Lung (tissue), 11 donors: ENCODE measurements at regions not wholly inside any gene's neighbourhood (a gene's known extent, or its start where the extent isn't known, plus 50 kb on each side); places are given as distances from the start of the nearest gene placed in this dataset.

Experiments
- ATAC-seq: fragments of 200-7000 bp; cut with Tn5 transposase; one replicate; pipeline ENCODE4 v1.9.1; 2020; ENCODE audit warnings: moderate number of reproducible peaks; ENCODE audit not compliant: insufficient read depth, low FRiP score
- DNase-seq, 3 donors: peaks; one replicate each; pipeline ENCODE4 v3.0.0-alpha.2; 2013 to 2017
- H3K27ac ChIP-seq, 2 donors: one replicate each; pipeline ENCODE4 v1.5.1; 2013; ENCODE audit warnings: mild to moderate bottlenecking in 2 of 2, moderate library complexity in 2 of 2, control low read depth in 1 of 2, inconsistent platforms in 1 of 2, low read depth in 1 of 2, low read length in 1 of 2
- H3K27me3 ChIP-seq, 3 donors: one replicate each; pipeline ENCODE4 v1.5.1; 2013; ENCODE audit warnings: low read length in 2 of 3; ENCODE audit not compliant: control insufficient read depth in 3 of 3, insufficient read depth in 3 of 3
- H3K36me3 ChIP-seq, 4 donors: one replicate each; pipeline ENCODE4 v1.5.1; 2013; ENCODE audit warnings: low read length in 4 of 4, mild to moderate bottlenecking in 1 of 4, moderate library complexity in 1 of 4; ENCODE audit not compliant: control insufficient read depth in 4 of 4, insufficient read depth in 4 of 4
- H3K4me1 ChIP-seq, 5 donors: one replicate each; pipeline ENCODE4 v1.5.1; 2013; ENCODE audit warnings: low read length in 5 of 5, mild to moderate bottlenecking in 2 of 5, moderate library complexity in 1 of 5; ENCODE audit not compliant: control insufficient read depth in 5 of 5, insufficient read depth in 5 of 5
- H3K4me3 ChIP-seq: one replicate; pipeline ENCODE4 v1.5.1; 2013; ENCODE audit warnings: mild to moderate bottlenecking, control low read depth, moderate library complexity
- H3K9ac ChIP-seq, 2 donors: one replicate each; pipeline ENCODE4 v1.5.1; 2013; ENCODE audit warnings: low read length in 2 of 2, control low read depth in 1 of 2; ENCODE audit not compliant: insufficient read depth in 1 of 2
- H3K9me3 ChIP-seq, 4 donors: one replicate each; pipeline ENCODE4 v1.5.1; 2013; ENCODE audit warnings: low read length in 3 of 4, mild to moderate bottlenecking in 1 of 4, moderate library complexity in 1 of 4; ENCODE audit not compliant: control insufficient read depth in 4 of 4, insufficient read depth in 3 of 4
- WGBS, 2 donors: extraction: QIAGEN DNeasy Blood & Tissue Kit; methylation state at CpG; one replicate each; pipeline ENCODE4 v1.1.7; 2013; 5-methylcytosine and 5-hydroxymethylcytosine counted together
- TF ChIP-seq, protein P1 (sequence below): IDR thresholded peaks from 2 replicates; pipeline ENCODE4 v1.5.1; 2012; ENCODE audit warnings: mild to moderate bottlenecking; ENCODE audit errors: control extremely low read depth, extremely low read depth
- donor health status: control.
- donor health status: control.
- donor health status: Bipolar disorder and iron deficiency.
- donor health status: healthy.
- donor health status: DM: yes; HTN: yes; CAD: no.

DNA sequence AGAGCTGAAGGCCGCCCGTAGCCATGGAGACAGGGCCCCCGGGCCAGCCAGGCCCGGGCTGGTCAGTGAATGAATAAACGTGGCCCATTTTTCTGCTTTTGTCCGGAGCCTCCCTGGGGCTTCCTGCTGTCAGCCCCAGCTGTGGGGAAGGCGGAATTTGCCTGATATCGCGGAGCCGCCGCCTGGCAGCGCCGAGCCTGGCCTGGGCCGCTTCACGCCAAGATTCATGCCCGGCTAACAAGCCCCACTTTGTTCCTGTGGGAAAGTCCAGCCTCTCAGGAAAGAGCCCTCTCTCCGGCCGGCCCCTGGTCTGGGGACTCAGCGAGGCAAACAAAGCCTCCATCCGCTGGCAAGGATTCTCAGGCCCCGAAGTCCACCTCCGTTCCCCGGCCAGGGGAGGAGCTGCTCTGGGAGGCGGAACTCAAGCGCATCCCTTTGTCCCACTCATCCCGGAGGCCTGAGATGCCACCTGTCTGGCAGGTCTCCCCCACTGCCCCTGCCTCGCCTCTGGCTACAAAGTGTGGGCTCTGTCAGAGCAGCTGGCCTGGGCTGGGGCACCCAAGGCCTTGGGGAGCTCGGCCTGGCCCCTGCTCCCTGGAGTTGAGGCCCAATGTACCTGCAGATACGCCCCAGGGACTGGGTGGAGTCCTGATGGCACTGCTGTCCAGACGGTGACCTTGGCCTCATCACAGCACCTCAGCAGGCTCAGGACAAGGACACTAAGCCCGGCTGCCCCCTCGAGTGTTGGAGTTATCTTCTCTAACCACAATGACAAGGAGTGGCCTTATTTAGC is 51.6 kb upstream of the SLC6A11 start:
- Histone ChIP-seq H3K27me3 (peaks cover 2 to 9% (median 7%) of the 10 kb centered on the region in 3 donors), H3K36me3 (no peaks in the 10 kb centered on the region), H3K27ac (no peak overlapping the region), H3K9ac (no peak overlapping the region), H3K4me3 (no peak overlapping the region), H3K9me3 (peaks cover 0 to 7% (median 0%) of the 10 kb centered on the region in 4 donors), H3K4me1 (no peaks in the 10 kb centered on the region)
- ATAC-seq = no peak
- no peak for DNase-seq
- TF ChIP-seq, protein P1, sequence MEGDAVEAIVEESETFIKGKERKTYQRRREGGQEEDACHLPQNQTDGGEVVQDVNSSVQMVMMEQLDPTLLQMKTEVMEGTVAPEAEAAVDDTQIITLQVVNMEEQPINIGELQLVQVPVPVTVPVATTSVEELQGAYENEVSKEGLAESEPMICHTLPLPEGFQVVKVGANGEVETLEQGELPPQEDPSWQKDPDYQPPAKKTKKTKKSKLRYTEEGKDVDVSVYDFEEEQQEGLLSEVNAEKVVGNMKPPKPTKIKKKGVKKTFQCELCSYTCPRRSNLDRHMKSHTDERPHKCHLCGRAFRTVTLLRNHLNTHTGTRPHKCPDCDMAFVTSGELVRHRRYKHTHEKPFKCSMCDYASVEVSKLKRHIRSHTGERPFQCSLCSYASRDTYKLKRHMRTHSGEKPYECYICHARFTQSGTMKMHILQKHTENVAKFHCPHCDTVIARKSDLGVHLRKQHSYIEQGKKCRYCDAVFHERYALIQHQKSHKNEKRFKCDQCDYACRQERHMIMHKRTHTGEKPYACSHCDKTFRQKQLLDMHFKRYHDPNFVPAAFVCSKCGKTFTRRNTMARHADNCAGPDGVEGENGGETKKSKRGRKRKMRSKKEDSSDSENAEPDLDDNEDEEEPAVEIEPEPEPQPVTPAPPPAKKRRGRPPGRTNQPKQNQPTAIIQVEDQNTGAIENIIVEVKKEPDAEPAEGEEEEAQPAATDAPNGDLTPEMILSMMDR = no peak
- 48 to 58% methylated on average over 32 of the region's 32 CpGs for WGBS, 2 donors

- DNase-seq (no peak), ATAC-seq (no peak)
- Histone ChIP-seq H3K9me3 (peaks cover 0 to 7% (median 0%) of the 10 kb centered on the region in 4 donors), H3K4me1 (no peaks in the 10 kb centered on the region), H3K9ac (no peak overlapping the region), H3K4me3 (no peak overlapping the region), H3K27me3 (peaks cover 0 to 7% (median 5%) of the 10 kb centered on the region in 3 donors), H3K27ac (no peak overlapping the region), H3K36me3 (no peaks in the 10 kb centered on the region)
- TF ChIP-seq, protein P1 = no peak
- 69 to 80% methylated on average over 4 of the region's 4 CpGs for WGBS, 2 donors
Measured at GRCh38 chr3:10766049-10766705, 49.9 kb upstream of the SLC6A11 start.
